Frontal cortex (tissue), 3 donors: ENCODE measurements at regions not wholly inside any gene's neighbourhood (a gene's known extent, or its start where the extent isn't known, plus 50 kb on each side); places are given as distances from the start of the nearest gene placed in this dataset.

Source experiments
- DNase-seq, 2 donors: peaks; one replicate each; pipeline ENCODE4 v3.0.0; 2012; ENCODE audit warnings: low spot score in 2 of 2
- FAIRE-seq: peaks from 2 replicates; lab custom pipeline; 2012; peaks lifted over from hg19 to GRCh38; lab: Jason Lieb, UNC
- donor health status: control.
- donor health status: control.
- donor health status: control.

GRCh38 chr10:4736183-4736582 lies 89.8 kb upstream of the AKR1E2 start:
- FAIRE-seq (no peak), DNase-seq (no peak)

GRCh38 chr10:4733843-4734224 lies 92.2 kb upstream of the AKR1E2 start:
- DNase-seq, result no peak
- no peak for FAIRE-seq

GRCh38 chr10:4733150-4733842 lies 92.7 kb upstream of the AKR1E2 start:
- no peak for FAIRE-seq
- no peak for DNase-seq

- DNase-seq (no peak), FAIRE-seq (no peak)
Measured at GRCh38 chr10:4730998-4731397, 95.0 kb upstream of the AKR1E2 start.

- DNase-seq, result no peak
- FAIRE-seq, result no peak
Measured at GRCh38 chr10:4725917-4726606, 99.9 kb upstream of the AKR1E2 start.

GRCh38 chr10:4723860-4724259 lies 102.1 kb upstream of the AKR1E2 start:
- no peak for FAIRE-seq
- DNase-seq, result no peak

GRCh38 chr10:4721999-4722753 lies 103.8 kb upstream of the AKR1E2 start:
- no peak for FAIRE-seq
- DNase-seq, result no peak

- no peak for DNase-seq
- no peak for FAIRE-seq
Measured at GRCh38 chr10:4720463-4720862, 105.5 kb upstream of the AKR1E2 start.

GRCh38 chr10:4719671-4720070 lies 106.3 kb upstream of the AKR1E2 start:
- FAIRE-seq, result no peak
- DNase-seq, result no peak

- FAIRE-seq (no peak), DNase-seq (no peak)
Measured at GRCh38 chr10:4719036-4719435, 107.0 kb upstream of the AKR1E2 start.

GRCh38 chr10:4718544-4718943 lies 107.5 kb upstream of the AKR1E2 start:
- FAIRE-seq (no peak), DNase-seq (no peak)

- DNase-seq (no peak), FAIRE-seq (no peak)
Measured at GRCh38 chr10:4717670-4718069, 108.3 kb upstream of the AKR1E2 start.

GRCh38 chr10:4710858-4711257 lies 115.1 kb upstream of the AKR1E2 start:
- FAIRE-seq (no peak), DNase-seq (no peak)

GRCh38 chr10:4708123-4708759 lies 117.8 kb upstream of the AKR1E2 start:
- FAIRE-seq (no peak), DNase-seq (no peak)

- DNase-seq (no peak), FAIRE-seq (no peak)
Measured at GRCh38 chr10:4707221-4707620, 118.8 kb upstream of the AKR1E2 start.

- DNase-seq (no peak), FAIRE-seq (no peak)
Measured at GRCh38 chr10:4704034-4704545, 121.9 kb upstream of the AKR1E2 start.

GRCh38 chr10:4701016-4701415 lies 125.0 kb upstream of the AKR1E2 start:
- FAIRE-seq (no peak), DNase-seq (no peak)

- DNase-seq, result no peak
- peak; percentile 66 for FAIRE-seq
Measured at GRCh38 chr10:4699950-4700730, 125.9 kb upstream of the AKR1E2 start.

- FAIRE-seq, result no peak
- DNase-seq, result no peak
Measured at GRCh38 chr10:4698075-4698474, 127.9 kb upstream of the AKR1E2 start.

GRCh38 chr10:4696186-4696585 lies 129.8 kb upstream of the AKR1E2 start:
- FAIRE-seq, result no peak

More at GRCh38 chr10:4696186-4696585, 129.8 kb upstream of the AKR1E2 start:
- DNase-seq, result no peak
